ENCODE measurements at regions not wholly inside any gene's neighbourhood (a gene's known extent, or its start where the extent isn't known, plus 50 kb on each side); places are given as distances from the start of the nearest gene placed in this dataset.

GRCh38 chr6:140806431-140806830, 1326.3 kb upstream of the GJE1 start:
- TF ChIP-seq YY1 (IDR thresholded peaks at IDR 0.05; ENCODE audit: insufficient read depth, insufficient read length) (no peak), ZNF274 (IDR thresholded peaks at IDR 0.05; ENCODE audit: low read depth, low read length) (no peak)
